A673 (cell line): ENCODE measurements at regions not wholly inside any gene's neighbourhood (a gene's known extent, or its start where the extent isn't known, plus 50 kb on each side); places are given as distances from the start of the nearest gene placed in this dataset.

Experiments
- BruUV-seq: library from RNA; stranded (reverse); fragments of 400-500 nt; replicated peaks from 2 replicates; lab custom pipeline; 2021; lab: Mats Ljungman, UMichigan
- CTCF ChIA-PET: fragments of 300-600 bp; sonication (Branson Sonifier 250); formaldehyde crosslinking; loops from one replicate; lab custom pipeline; 2022; ENCODE audit warnings: antibody characterized with exemption; lab: Charles Lee
- POLR2A ChIA-PET: fragments of 300-600 bp; sonication (Branson Sonifier 250); formaldehyde crosslinking; loops from one replicate; lab custom pipeline; 2022; ENCODE audit warnings: antibody characterized with exemption; ENCODE audit not compliant: low non-redundant PET; lab: Charles Lee
- DNase-seq: peaks from one replicate; pipeline ENCODE4 v3.0.0-alpha.2; 2015; ENCODE audit warnings: low spot score
- H3K27ac ChIP-seq: fragments of 200-600 bp; sonication (generic); 2 replicates; pipeline ENCODE4 v1.5.1; 2016; ENCODE audit warnings: mixed run types, low read depth, mild to moderate bottlenecking, mixed read lengths, antibody characterized with exemption, low read length; ENCODE audit not compliant: poor library complexity, severe bottlenecking
- H3K27me3 ChIP-seq: fragments of 200-600 bp; sonication (generic); replicated peaks from 2 replicates; pipeline ENCODE4 v1.6.1; 2017; ENCODE audit warnings: mixed run types, low read depth, mild to moderate bottlenecking, mixed read lengths, antibody characterized with exemption, low read length; ENCODE audit not compliant: insufficient read depth, poor library complexity
- H3K36me3 ChIP-seq: fragments of 200-600 bp; sonication (generic); 2 replicates; pipeline ENCODE4 v1.6.1; 2016; ENCODE audit warnings: mixed run types, mild to moderate bottlenecking, mixed read lengths, antibody characterized with exemption, low read length; ENCODE audit not compliant: insufficient read depth, poor library complexity, severe bottlenecking
- H3K4me1 ChIP-seq: fragments of 200-600 bp; sonication (generic); 2 replicates; pipeline ENCODE4 v1.6.1; 2017; ENCODE audit warnings: mixed run types, mild to moderate bottlenecking, mixed read lengths, antibody characterized with exemption, low read length; ENCODE audit not compliant: insufficient read depth, poor library complexity, severe bottlenecking
- H3K4me3 ChIP-seq: fragments of 200-600 bp; sonication (generic); 2 replicates; pipeline ENCODE4 v1.5.1; 2016; ENCODE audit warnings: low read depth, mixed run types, mild to moderate bottlenecking, mixed read lengths, low read length; ENCODE audit not compliant: poor library complexity, severe bottlenecking
- H3K9me3 ChIP-seq: fragments of 200-600 bp; sonication (generic); 2 replicates; pipeline ENCODE4 v1.6.1; 2016; ENCODE audit warnings: mixed run types, low read depth, mild to moderate bottlenecking, mixed read lengths, antibody characterized with exemption, low read length; ENCODE audit not compliant: poor library complexity, severe bottlenecking
- CTCF ChIP-seq: fragments of 300-800, 200-600 bp; sonication (generic); conservative IDR thresholded peaks from 2 replicates; pipeline ENCODE4 v1.5.1; 2017; ENCODE audit warnings: low read depth, mild to moderate bottlenecking, antibody characterized with exemption, low read length, moderate library complexity, mixed read lengths
- EZH2 ChIP-seq: fragments of 200-600 bp; sonication (generic); IDR thresholded peaks from 2 replicates; pipeline ENCODE4 v1.6.1; 2017; ENCODE audit warnings: borderline replicate concordance, low read depth, mild to moderate bottlenecking, mixed read lengths, antibody characterized with exemption, low read length; ENCODE audit not compliant: poor library complexity, severe bottlenecking
- intact Hi-C: fragments of 100-400 bp; cut with micrococcal nuclease; formaldehyde crosslinking; loops from one replicate; pipeline ENCODE4 v1.10.0; 2022; ENCODE audit not compliant: unreplicated experiment

GRCh38 chr4:163911891-163912290 is 417.4 kb downstream of the TMA16 start:
- ChIA-PET CTCF (no interaction called here), POLR2A (interaction anchor here (0.6 kb wide), 1 partner anchor 17 kb away, joined by 5 read pairs; no protein-coding TSS in a partner anchor)
- TF ChIP-seq CTCF (no peak), EZH2 (no peak)
- Histone ChIP-seq H3K4me1 (peaks cover 6% of the 10 kb centered on the region), H3K9me3 (no peaks in the 10 kb centered on the region), H3K27me3 (no peaks in the 10 kb centered on the region), H3K27ac (no peak overlapping the region), H3K4me3 (no peak overlapping the region), H3K36me3 (no peaks in the 10 kb centered on the region)
- no TSS peak for BruUV-seq
- intact Hi-C loops: no loop called here
- DNase-seq: no peak

- TF ChIP-seq EZH2 (no peak), CTCF (no peak)
- Histone ChIP-seq H3K4me1 (peaks cover 6% of the 10 kb centered on the region), H3K27ac (no peak overlapping the region), H3K4me3 (no peak overlapping the region), H3K36me3 (no peaks in the 10 kb centered on the region), H3K27me3 (no peaks in the 10 kb centered on the region), H3K9me3 (no peaks in the 10 kb centered on the region)
- no peak for DNase-seq
- CTCF ChIA-PET: no interaction called here
- no TSS peak for BruUV-seq
- POLR2A ChIA-PET: no interaction called here
- intact Hi-C loops: no loop called here
Observed at GRCh38 chr4:163913571-163913970, 419.1 kb downstream of the TMA16 start.

- intact Hi-C loops: no loop called here
- Histone ChIP-seq H3K27ac (no peak overlapping the region), H3K9me3 (no peaks in the 10 kb centered on the region), H3K27me3 (no peaks in the 10 kb centered on the region), H3K36me3 (no peaks in the 10 kb centered on the region), H3K4me3 (no peak overlapping the region), H3K4me1 (no peaks in the 10 kb centered on the region)
- BruUV-seq: no TSS peak
- ChIA-PET CTCF (no interaction called here), POLR2A (no interaction called here)
- DNase-seq: no peak
- TF ChIP-seq CTCF: no peak
- TF ChIP-seq EZH2: no peak
Observed at GRCh38 chr4:163915896-163916295, 421.4 kb downstream of the TMA16 start.
